Fibroblast of pulmonary artery (primary cell): ENCODE measurements at regions not wholly inside any gene's neighbourhood (a gene's known extent, or its start where the extent isn't known, plus 50 kb on each side); places are given as distances from the start of the nearest gene placed in this dataset.

Experiments used
- DNase-seq: peaks from one replicate; pipeline ENCODE4 v3.0.0-alpha.2; 2010; ENCODE audit warnings: low read depth
- H3K4me3 ChIP-seq: replicated peaks from 2 replicates; pipeline ENCODE4 v1.5.1; 2011; ENCODE audit warnings: low read depth, mild to moderate bottlenecking, control low read depth, low read length, moderate library complexity
- CTCF ChIP-seq: IDR thresholded peaks from 2 replicates; pipeline ENCODE4 v1.5.1; 2011; ENCODE audit warnings: mild to moderate bottlenecking, control low read depth, low read length, inconsistent platforms; ENCODE audit errors: missing control alignments

GRCh38 chr1:177848577-177848976, 121.3 kb downstream of the SEC16B start:
- no peak for TF ChIP-seq CTCF
- no peak overlapping the region for H3K4me3 ChIP-seq
- no peak for DNase-seq

GRCh38 chr1:177847843-177848242, 122.0 kb downstream of the SEC16B start:
- DNase-seq: peak; percentile 40
- no peak overlapping the region for H3K4me3 ChIP-seq
- no peak for TF ChIP-seq CTCF

DNA sequence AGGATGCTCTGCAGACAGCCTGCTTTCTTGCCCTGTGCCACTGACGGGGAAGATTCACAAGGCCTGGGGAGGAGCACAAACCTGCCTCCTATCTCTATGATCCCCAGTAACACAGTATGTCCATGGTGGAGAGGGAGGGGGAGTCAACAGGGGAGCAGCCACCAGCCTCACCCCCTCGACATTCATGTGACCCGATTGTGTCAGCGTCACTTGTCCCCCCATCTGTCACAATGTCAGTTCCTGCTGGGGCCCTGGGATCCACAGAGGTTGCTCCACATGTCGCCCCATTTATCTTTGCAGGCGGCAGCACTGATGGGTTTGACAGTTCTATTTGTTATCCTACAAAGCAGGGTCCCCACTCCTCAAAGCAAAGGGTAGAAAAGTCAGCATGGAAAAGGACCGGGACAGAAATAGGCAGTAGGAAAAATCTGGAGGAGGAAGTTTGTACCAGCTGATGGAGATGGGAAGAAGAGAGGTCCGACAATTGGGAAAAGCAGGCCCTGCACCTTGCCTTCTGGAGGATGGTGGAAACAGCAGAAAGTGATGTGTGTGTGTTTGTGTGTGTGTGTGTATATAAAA, 130.9 kb downstream of the SEC16B start:
- no peak for TF ChIP-seq CTCF
- no peak overlapping the region for H3K4me3 ChIP-seq
- DNase-seq: no peak

DNA sequence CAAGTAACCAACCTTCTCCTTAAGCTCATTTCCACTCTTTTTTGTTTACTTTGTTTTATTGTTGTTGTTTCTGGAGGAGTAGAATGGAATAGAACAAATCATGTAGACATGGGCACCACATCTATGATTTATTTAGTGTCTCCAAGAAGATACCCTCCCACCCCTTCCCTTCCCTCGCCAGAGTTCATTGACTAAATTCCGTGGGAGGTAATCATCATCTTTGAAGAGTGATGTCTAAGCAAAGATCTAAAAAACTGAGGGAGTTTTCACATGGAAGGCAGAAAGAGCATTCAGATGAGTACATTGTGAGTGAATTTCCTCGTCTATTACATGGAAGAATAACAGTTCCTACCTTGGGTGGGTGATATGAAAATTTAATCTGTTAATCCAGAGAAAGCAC, 136.2 kb downstream of the SEC16B start:
- TF ChIP-seq CTCF: no peak
- no peak overlapping the region for H3K4me3 ChIP-seq
- DNase-seq: no peak

DNA sequence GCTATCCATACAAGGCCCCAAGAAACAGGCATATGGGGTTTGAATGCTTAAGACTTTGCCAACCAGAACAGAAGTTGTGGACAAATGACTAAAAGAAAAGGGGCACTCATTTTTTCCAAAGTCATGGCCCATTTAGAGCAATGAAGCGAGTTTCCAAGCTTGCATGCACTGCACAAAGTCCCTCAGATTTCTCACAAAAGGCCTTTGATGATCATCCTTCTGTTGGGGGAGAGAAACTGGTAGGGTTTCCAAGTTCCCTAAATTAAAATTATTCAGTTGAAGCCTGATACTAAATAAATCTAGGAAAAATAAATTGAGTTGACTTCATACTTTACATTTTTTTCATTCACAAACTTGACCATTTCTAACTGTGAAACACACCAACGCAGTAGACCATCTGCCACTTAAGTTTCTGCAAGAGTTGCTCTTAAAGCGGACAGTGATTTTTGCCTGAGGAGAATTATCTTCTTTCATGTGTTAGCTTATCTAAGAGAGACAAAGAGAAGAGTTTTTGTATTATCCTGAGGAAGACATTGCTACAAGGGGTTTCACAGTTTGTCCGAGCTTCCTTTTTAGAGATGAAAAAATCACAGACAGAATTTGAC, 139.2 kb downstream of the SEC16B start:
- TF ChIP-seq CTCF: no peak
- no peak overlapping the region for H3K4me3 ChIP-seq
- no peak for DNase-seq

DNA sequence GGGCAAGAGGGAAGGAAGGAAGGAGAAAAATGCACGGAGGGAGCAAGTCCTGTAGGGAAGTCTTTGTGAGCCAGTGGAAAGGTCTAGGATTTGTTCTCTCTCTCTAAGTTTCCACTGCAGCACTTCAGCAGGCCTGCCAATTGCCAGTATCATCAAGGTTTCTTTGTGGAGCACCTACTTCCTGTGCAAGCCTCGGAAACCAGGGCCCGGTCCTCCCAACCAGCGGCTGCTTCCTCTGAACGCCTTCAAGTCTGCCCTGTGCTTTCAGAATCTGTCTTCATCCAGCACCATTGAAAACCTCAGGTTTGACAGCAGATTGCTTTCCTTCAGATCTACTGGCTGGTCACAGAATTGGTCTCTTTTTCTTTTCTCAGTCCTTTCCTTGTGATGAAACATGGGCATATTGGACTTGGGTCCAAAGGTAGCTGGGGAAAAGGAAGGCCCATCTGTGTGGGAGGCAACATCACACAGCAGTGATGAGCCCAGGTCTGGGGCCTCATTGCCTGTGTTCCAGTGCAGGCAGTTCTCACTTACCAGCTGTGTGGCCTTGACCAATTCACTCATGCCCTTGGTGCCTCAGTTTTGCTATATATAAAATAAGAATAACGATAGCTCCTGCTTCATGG, 144.5 kb downstream of the SEC16B start:
- TF ChIP-seq CTCF: no peak
- DNase-seq: no peak

More for the DNA sequence above, 144.5 kb downstream of the SEC16B start:
- no peak overlapping the region for H3K4me3 ChIP-seq
